ENCODE measurements at regions not wholly inside any gene's neighbourhood (a gene's known extent, or its start where the extent isn't known, plus 50 kb on each side); places are given as distances from the start of the nearest gene placed in this dataset.
"Not testable (repeated sequence)": the region's sequence is repeated elsewhere in the genome, so short reads cannot be mapped to it uniquely, and the experiment has no call there.

DNA sequence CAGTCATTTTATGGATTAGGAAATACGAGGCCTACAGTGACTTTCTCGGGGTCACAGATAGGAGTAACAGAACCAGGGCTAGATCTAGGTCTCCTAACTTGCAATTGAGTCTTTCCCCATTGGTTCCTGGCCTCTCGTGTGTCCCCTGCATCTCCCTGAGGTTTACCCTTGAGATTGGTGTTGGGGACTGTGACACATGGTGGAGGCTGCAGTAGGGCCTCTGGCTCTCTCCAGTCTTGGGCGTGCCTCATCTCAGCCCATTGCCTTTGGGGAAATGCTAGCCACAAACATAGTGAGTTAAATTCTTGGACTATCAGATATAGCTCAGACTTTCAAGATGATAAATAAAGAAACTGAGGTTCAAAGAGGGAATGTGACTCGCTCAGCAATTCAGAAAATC lies 212.1 kb downstream of the KCNRG start:
- no peak for DNase-seq

DNA sequence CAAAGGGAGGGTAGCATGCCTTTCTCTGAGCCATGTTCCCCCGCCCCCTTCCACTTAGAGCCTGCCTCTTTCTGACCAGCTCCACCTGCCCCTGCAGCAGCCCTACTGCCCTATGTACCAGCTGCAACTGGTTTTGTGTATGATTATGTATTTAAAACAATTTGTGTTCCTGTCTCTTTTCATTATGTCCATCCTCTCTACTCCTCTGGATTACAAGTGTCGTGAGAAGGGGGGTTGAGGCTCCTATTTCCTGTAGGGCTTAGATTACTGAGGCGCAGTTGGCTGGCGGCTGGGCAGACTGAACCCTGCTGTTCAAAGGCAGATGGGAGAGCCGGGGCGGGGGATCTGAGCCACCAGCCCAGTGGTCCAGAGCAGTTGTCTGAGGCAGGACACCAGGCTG lies 213.3 kb downstream of the KCNRG start:
- no peak for DNase-seq

DNA sequence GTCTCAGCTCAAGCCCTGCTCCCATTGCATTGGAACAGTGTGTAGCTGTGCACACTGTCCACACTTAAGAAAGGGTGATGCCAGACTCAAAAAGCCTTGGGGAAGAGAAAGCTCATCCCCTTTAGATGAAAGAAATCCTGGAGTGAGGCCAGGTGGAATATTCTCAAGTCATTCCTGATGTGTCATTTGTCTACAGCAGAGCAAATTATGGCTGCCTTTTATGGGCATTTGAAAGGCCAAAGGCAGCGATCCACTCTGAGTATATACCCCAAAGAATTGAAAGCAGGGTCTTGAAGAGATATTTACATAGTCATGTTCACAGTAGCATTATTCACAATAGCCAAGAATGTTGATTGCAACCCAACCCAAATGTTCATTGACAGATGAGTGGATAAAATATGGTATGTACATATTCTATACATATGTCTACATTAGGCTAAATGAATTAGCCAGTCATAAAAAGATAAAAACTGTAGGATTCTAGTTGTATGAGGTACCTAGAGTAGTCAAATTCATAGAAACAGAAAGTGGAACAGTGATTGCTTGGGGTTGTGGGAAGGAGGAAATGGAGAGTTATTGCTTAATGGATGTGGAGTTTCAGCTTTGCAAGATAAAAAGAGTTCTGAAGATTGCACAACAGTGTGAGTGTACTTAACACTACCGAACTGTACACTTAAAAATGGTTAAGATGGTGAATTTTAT lies 214.9 kb downstream of the KCNRG start:
- no peak for DNase-seq

DNA sequence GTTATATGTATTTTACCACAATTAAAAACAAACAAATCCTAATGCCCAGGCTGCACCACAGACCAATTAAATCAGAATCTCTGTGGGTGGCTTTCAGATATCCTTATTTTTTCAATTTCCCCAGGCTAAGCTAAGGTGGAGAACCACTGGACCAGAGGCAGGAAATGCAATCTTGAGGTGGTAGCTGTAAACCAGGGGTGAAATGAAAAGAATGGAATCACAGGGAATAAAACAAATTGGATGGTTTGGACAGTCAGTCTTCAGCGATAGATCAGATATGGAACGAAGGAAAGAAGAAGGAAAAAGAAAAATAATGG lies 215.4 kb downstream of the KCNRG start:
- DNase-seq = no peak

DNA sequence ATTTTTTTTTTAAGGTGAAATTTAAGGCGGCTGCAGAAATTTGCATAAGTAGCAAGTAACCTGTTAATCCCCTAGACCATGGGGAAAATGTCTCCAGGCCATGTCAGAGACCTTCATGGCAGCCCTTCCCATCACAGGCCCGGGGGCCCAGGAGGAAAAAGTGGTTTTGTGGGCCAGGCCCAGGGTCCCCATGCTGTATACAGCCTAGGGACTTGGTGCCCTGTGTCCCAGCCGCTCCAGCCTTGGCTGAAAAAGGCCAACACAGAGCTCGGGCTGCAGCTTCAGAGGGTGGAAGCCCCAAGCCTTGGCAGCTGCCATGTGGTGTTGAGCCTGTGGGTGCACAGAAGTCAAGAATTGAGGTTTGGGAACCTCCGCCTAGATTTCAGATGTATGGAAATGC lies 218.3 kb downstream of the KCNRG start:
- not testable (repeated sequence) for DNase-seq

DNA sequence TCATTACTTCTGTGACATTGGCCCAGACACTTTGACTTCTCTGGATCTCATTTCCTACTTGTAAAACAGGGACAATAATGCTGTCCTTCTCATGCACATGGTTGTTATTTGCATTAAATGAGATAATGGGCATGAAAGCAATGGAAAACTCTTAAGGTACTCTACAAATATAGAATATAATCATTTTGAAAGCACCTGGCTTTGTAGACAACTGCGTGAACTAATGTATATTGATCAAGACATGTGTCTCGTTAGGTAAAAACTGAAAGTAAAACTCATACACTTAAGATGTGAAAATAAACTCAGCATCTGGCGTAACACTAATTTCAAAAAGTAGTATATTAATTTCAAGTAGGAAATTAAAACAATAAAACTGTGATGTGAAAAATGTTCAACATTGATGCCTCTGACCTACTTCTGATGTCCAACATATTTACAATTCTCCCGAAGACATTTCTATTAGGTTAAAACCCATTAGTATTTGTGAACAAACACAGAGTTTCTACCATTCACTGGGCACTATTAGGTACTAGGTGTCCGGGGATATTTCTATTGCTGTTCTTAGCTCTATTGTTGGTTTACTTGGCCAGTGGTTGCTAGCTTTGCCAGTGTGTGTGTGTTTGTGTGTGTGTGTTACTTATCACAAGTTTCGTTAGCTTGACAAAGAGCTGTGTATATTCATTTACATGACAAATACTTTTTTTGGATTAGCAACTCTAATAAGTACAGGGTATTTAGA lies 220.5 kb downstream of the KCNRG start:
- no peak for DNase-seq

DNA sequence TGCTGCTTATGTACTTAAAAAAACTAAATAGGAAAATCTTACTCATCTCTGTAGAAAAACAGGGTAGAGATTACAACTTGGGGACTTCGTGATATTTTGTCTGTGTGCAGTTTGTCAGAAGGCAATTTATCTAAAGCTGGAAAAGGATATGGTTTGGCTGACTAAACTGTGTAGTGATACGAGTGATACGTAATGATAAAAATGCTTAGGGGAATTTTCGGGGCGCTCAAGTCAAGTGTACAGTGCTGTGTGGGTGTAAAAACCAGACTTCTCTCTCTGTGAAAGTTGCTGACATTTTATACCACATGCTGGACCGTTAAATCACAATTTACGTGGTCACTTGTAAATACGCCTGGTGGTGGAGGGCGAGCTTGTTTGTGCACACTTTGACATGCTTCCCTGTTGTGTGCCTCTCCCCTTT lies 221.7 kb downstream of the KCNRG start:
- DNase-seq = no peak

DNA sequence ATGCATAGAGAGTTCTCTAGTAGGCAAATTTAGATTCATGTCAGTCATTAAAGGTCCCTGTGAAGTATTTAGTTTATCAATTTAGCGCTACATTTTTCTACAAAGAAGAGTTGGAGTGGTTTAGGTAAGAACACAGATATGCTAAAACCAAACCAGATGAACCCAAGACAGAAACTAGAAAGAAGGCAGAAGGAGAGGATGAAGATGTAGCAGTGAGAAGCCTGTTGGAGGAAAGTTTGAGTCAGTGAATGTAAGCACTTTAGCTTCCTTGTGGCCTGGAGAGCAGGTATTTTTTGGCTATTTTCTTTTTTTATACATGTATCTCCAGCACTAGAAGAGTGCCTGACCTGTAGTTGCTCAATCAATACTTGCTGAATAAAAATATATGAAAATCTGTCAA lies 223.7 kb downstream of the KCNRG start:
- no peak for DNase-seq

DNA sequence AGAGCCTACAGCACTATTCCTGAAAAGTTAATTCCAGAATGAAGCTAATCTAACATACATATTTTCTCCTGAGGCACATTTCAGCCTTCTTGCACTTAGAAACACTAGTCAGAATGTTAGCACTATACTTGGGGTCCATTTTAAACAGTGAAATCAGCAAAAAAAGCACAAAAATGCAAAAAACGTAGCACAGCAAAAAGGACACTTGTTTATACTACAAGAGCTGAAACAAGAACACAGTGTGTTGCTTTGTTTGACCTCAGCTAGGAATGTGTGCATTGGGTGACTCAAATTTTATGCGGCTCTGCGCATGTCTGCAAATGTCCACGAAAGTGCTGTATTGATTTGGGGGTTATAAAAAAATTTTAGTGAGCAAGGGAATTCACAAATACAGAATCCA lies 226.2 kb downstream of the KCNRG start:
- DNase-seq = no peak

DNA sequence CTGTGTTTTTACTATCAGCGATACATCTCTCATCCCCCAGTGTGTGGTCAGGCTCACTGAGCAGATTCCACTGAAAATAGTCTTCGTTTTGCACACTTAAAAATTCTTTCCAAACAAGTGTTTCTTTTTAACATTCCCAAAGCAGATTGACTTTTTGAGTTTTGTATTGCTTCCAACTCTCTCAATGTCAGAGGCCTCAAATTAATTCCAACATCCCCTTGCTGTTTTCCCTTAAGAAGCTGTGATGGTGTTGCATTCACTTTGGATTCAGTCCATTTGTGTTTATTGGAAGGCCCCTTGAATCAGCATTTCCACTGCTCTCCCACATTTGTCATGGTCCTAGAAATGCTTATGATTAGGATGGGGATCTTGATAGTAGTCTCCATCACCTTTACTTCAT lies 228.7 kb downstream of the KCNRG start:
- no peak for DNase-seq

DNA sequence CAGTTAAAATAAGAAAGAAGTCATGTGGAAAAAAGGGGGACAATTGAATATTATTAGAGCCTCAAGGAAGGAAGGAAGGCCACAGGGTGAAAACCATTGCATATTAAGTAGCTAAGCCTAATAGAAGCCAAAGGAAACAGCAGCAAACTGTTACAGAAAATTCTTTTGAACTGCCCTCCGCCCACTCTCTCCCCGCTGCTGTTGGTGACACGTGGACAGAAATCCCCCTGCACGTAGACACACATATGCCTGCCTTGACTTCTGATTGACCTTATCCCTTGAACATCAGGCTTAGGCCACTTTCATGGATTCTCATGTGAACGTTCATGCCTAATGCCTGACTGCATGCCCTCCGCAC lies 229.1 kb downstream of the KCNRG start:
- no peak for DNase-seq

DNA sequence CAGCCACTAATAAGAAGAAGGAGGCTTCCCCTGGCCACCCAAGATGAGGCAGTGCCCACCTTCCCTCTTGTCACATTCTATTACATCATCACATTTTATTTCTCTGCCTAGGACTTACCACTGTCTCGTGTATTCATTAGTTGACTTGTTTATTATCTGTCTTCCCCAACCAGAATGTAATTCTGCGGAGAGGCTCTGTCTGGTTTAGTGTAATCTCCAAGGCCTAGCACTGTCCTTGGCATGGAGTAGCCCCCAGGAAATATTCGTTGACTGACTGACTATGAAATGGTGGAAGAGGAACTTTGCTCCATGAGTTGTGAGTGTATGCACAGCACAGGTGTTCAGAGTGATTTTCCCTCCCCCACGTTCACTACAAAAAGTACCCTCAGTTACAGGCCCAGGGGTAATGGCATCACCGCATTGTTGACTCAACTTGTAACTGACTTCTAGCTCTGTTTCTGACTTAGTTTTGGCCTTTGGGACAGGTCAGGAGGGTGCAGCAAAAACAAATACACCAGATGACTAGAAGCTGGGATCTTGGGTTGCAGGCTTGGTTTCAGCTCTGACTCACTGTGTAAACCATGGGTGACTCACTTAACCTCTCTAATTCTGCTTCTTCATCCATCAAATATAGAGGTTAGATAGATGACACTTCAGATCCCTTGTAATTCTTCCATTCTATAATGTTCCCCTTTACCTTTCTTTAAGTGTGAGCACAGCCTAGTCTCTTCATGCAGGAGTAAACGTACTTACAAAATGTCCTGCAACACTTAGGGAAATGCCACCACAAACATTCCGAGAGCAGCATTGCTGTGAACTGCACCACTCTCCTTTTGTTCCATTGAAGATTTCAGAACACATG lies 229.7 kb downstream of the KCNRG start:
- no peak for DNase-seq

DNA sequence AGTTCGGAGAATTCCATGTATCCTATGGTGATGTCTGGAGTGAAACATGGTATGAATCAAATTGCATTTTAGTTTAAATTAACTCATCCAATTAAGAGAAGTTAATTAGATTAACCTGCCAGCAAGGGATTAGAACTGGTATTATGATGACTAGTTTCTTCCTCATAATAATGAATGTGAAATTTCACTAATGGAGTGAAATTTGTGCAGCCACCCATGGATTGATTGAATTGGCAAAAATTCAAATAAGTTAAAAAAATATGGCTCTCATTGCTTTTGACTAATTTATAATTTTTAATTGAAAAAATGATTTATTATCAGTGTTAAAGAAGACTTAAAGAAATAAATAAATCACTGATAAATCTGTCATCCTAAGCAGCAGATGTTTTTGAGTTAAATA lies 232.0 kb downstream of the KCNRG start:
- no peak for DNase-seq

DNA sequence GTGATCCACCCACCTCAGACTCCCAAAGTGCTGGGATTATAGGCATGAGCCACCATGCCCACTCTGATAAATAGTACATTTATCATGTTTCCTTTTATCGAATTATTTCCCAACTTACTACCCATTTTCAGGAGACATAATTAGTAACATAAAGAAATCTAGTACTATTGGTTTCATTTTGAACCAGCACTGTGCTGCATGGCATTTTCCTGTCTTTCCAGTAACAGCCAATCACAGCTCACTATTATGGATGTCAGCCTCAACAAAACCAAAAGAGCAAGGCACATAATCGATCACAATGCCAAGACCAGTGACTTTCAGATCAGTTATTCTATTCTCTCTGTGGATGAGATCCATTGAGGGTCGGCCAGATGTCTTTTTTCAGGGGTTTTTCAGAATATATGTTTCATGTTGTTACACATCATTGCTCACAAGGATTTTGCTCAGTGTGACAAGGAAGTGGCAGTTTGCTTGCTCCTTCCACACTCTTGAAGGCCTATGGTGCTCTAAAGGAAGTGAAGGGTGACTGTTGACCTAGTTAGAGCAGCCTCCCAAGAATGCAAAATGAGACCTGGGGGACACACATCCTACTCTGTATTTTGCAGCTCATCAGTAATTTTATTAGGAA lies 233.4 kb downstream of the KCNRG start:
- DNase-seq = no peak

DNA sequence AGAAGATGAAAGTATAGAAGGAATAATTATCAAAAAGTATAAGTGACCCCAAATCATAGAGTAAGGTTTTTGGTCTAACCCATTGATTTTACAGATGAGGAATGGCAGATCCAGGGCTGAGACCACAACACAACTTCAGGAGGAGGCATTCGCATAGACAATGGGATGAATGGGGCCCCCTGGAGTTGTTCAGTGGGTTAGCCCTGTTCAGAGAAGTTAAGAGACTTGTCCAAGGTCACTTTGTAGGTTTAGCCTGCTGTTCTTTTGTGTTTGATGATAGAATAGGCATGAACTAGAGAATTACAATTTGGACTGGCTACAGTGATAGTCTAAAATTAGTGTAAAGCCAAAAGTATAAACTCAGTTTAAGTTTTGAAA lies 233.9 kb downstream of the KCNRG start:
- no peak for DNase-seq

DNA sequence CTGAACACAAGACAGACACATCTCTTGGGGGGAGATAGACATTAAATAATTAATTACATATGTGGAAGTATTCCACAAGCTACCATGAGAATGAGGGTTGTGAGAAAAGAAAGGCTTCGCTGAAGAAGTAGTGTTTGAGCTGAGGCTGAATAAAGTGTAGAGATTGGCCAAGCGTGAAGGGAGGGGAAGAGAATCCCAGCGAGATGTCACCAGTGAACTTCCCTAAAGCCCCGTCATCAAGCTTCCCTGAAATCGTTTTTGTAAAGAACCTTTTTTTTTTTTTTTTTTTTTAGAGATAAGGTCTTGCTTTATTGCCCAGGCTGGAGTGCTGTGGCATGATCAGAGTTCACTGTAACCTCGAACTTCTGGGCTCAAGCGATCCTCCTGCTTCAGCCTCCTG lies 235.2 kb downstream of the KCNRG start:
- no peak for DNase-seq

DNA sequence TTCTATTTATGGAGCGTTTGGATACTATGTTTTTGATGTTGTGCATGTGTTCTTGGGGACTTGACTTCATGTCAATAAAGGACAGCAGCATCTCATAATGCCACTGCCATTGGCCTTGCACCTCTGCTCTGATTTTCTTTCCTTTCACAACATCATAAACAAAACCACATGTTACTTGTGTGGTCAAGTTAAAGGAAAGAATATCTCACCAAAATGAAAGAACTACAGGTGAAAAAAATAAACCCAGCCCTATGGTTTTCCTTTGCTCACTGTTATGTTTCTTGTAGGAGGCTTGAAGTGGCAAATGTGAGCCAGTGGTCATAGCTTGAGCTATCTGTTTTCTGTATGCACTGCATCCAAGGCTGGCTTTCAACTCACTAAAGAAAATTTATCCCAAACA lies 240.4 kb downstream of the KCNRG start:
- DNase-seq = no peak

DNA sequence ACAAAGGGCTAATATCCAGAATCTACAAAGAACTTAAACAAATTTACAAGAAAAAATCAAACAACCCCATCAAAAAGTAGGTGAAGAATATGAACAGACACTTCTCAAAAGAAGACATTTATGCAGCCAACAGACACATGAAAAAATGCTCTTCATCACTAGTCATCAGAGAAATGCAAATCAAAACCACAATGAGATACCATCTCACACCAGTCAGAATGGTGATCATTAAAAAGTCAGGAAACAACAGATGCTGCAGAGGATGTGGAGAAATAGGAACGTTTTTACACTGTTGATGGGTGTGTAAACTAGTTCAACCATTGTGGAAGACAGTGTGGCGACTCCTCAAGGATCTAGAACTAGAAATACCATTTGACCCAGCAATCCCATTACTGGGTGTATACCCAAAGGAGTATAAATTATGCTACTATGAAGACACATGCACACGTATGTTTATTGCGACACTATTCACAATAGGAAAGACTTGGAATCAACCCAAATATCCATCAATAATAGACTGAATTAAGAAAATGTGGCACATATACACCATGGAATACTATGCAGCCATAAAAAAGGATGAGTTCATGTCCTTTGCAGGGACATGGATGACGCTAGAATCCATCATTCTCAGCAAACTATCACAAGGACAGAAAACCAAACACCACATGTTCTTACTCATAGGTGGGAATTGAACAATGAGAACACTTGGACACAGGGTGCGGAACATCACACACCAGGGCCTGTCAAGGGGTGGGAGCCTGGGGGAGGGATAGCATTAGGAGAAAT lies 241.5 kb downstream of the KCNRG start:
- DNase-seq = not testable (repeated sequence)

DNA sequence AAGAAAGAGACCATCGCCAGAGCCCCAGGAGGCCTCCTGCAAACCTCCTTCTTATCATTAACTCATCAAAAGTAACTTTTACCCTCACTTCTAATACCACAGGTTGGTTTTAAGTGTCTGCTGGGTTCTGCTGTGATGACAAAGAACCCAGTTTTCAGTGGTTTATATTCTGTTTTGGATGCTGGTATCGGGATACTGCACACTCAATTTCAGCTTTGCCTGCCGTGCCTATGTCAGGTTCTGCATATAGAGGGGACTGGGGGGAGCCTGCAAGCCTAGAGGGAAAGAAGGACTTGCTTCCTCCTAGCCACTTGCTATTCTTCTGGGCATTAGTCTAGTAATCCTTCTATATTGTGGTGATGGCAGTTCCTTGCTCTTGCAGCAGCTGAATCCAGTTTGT lies 242.4 kb downstream of the KCNRG start:
- no peak for DNase-seq

DNA sequence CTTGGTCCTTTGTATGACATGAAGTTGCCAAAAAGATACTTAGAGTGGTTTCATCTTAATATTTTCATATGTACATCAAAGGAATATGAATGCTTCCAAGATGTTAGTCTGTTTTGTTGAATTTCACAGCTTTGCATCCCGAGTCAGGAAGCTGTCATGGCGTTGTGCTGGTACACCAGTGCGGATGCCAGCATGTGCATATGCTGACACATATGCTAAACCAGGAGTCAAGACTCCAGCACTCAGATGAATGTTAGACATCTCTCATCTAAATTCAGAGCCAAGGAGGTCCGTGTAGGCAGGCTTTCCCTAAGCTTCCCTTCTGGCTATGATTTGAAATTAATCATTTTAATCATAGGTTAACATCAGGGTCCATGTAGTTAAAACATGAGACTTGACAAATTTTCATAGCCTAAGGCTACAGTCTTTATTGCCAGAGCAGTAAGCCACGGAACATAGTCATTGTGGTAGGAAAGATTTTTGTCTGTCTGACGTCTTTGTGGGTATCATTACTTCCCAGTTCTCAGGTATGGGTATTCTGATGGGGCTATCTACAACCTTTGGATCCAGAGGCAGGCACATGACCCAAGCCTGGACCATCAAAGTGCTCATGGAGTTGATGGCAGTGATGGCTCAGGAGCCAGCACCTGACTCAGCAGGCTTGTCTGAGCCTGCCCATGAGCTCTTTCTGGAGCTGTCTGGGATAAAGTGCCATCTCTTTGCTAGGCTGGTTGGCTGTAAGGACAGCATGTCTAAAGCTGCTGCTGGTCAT lies 246.1 kb downstream of the KCNRG start:
- DNase-seq = no peak

DNA sequence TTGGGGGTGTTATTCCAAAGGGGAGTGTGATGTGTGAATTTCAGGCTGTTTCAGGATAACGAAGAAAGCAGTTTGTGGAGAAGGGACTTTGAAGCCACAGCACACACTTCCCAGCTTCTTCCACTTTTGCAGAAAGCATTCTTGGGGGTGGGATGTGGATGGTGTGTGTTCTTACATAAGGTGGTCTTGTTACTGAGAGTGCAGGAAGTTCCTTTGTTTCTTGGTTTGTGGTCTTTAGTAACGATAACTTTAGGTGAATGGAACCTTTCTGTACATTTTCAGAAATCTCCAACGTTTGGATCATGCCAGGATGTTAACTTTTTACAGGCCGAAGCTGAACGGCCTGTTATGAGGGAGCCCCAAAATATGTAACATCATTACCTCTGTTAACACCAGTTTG lies 251.8 kb downstream of the KCNRG start:
- DNase-seq = no peak
